GM19238 (cell line): ENCODE measurements at regions not wholly inside any gene's neighbourhood (a gene's known extent, or its start where the extent isn't known, plus 50 kb on each side); places are given as distances from the start of the nearest gene placed in this dataset.
A peak's percentile ranks its signal among the peaks of the same experiment; 100 is the strongest.

Experiments
- DNase-seq: peaks from one replicate; pipeline ENCODE4 v3.0.0; 2011; ENCODE audit warnings: low spot score; ENCODE audit not compliant: insufficient read length

DNA sequence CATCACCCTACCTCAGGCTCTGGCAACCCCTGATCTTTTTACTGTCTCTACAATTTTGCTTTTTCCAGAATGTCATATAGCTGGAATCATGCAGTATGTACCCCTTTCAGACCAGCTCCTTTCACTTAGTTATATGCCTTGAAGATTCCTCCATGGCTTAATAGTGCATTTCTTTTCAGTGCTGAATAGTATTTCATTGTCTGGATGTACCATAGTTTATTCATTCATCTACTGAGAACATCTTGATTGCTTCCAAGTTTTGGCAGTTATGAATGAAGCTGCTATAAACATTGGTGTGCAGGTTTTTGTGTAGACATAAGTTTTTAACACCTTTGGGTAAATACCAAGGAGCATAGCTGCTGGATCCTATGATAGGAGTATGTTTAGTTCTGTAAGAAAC, 50.8 kb upstream of the ANP32A start:
- no peak for DNase-seq

DNA sequence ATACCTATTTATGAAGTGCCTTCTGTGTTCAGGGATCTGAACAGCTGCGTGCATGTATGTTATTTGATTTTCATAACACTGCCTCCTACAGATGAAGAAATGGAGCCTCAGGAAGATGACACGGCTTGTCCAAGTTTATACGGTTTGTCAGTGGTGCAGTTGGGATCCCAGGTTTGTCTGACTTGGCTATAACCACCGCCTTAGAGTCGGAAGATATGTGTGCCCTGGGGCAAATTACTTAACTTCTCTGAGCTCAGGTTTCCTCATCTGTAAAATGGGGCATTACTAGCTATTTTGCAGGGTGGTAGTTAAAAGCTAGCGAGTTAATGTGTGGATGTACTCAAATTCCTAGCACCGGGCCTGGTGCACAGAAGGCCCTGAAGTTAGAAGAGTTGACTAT, 54.1 kb upstream of the ANP32A start:
- no peak for DNase-seq

DNA sequence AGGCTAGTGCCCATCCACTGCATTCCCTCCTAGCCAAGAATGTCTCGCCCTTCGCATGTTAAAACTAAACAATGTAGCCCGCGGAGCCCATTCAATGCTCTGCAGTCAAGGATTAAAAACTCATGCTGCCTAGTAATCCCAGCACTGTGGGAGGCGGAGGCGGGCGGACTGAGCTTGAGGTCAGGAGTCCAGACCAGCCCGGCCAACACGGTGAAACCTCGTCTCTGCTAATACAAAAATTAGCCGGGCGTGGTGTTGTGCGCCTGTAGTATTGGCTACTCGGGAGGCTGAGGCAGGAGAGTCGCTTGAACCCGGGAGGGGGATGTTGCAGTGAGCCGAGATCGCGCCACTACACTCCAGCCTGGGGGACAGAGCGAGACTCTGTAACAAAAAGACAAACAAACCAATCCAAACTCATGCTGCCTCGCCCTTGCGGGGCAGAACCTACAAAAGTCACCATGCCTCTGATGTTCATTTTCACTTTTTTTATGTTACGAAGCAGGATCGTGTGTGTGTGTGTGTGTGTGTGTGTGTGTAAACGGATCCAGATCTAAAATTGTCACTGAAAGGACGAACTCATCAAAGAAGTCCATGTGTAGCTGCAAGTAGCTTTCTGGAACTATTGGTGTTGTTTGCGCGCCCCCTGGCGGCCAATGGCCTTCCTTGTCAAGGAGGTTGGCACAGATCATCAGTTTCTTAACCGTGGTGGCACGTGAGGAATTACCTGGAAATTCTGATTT, 54.8 kb upstream of the SPESP1 start:
- DNase-seq: peak; percentile 60

DNA sequence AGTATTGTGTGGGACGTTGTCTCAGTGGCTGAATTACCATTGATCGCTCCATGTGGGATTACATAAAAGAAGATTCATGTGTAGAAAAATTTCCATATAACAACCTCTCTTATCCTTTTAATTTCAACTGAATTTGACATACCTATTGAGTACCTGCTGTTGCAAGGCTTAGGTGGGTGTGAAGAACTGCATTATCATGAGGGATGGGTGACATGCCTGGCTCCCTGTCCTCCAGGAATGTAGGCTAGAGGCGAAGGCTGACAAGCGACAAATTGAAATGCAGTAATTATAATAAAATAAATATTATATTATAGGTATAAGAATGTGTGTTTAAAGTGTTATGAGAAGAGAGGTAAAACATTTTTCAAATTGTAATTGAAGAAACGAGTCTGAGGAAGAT, 52.7 kb upstream of the SPESP1 start:
- DNase-seq: no peak

DNA sequence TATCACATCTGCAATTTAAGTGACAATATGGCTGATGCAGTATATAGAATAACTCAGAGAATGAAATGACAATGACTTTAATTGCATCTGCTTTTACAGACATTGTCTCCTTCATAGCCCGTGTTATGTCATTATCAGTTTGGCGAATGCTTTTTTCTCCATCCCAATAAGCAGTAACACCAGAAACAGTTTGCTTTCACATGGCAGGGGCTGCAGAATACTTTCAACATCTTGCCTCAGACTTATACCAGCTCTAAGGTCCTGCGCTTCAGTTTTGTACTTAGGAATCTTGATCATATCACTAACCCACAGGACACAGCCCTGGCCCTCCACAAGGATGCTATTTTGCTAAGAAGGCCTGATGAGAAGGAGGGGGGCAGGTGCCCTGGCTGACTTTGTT, 49.9 kb upstream of the SPESP1 start:
- DNase-seq: no peak
